Naive thymus-derived CD4-positive, alpha-beta T cell (primary cell): ENCODE measurements at regions not wholly inside any gene's neighbourhood (a gene's known extent, or its start where the extent isn't known, plus 50 kb on each side); places are given as distances from the start of the nearest gene placed in this dataset.

Experiments used
- ATAC-seq: fragments of 150-1000 bp; cut with Tn5 transposase; 2 replicates; pipeline ENCODE4 v1.10.0; 2021; ENCODE audit warnings: mild to moderate bottlenecking, moderate library complexity
- CTCF ChIA-PET: fragments of 350-600 bp; sonication (Branson Sonifier 250); formaldehyde crosslinking; loops from one replicate; lab custom pipeline; 2021; ENCODE audit warnings: antibody characterized with exemption; lab: Charles Lee
- POLR2A ChIA-PET: fragments of 350-600 bp; sonication (Branson Sonifier 250); formaldehyde crosslinking; loops from one replicate; lab custom pipeline; 2021; ENCODE audit warnings: antibody characterized with exemption, inconsistent platforms; lab: Charles Lee
- DNase-seq, 9 donors: peaks; one replicate each; pipeline versions ENCODE4 v3.0.0 to v3.0.0-alpha.2; 2020 to 2022; ENCODE audit warnings: mixed read lengths in 1 of 9
- H3K27ac ChIP-seq: one replicate; pipeline ENCODE4 v1.7.0; 2013; ENCODE audit warnings: mild to moderate bottlenecking, low read depth, low read length, moderate library complexity
- H3K27me3 ChIP-seq, 2 donors: one replicate each; pipeline ENCODE4 v1.7.0; 2013; ENCODE audit warnings: low read length in 2 of 2, mild to moderate bottlenecking in 2 of 2, moderate library complexity in 2 of 2; ENCODE audit not compliant: control insufficient read depth in 2 of 2, insufficient read depth in 2 of 2
- H3K36me3 ChIP-seq, 3 experiments: 1 replicate in 2 of 3; 2 replicates in 1 of 3; pipeline ENCODE4 v1.7.0; 2013; ENCODE audit warnings: low read length in 3 of 3, mild to moderate bottlenecking in 3 of 3, moderate library complexity in 1 of 3; ENCODE audit not compliant: insufficient read depth in 3 of 3, control insufficient read depth in 2 of 3
- H3K4me1 ChIP-seq, 2 donors: one replicate each; pipeline ENCODE4 v1.7.0; 2013; ENCODE audit warnings: low read length in 2 of 2, mild to moderate bottlenecking in 2 of 2, moderate library complexity in 1 of 2; ENCODE audit not compliant: control insufficient read depth in 2 of 2, insufficient read depth in 2 of 2
- H3K4me3 ChIP-seq: 2 replicates; pipeline ENCODE4 v1.7.0; 2013; ENCODE audit warnings: mild to moderate bottlenecking, low read length
- H3K9me3 ChIP-seq, 3 experiments: 1 replicate in 2 of 3; 2 replicates in 1 of 3; pipeline ENCODE4 v1.7.0; 2013; ENCODE audit warnings: low read length in 3 of 3; ENCODE audit not compliant: control insufficient read depth in 2 of 3
- H3K27ac Mint-ChIP-seq, 9 donors: one replicate each; pipeline ENCODE4 v1.8.0; 2020 to 2022; ENCODE audit warnings: mixed read lengths in 9 of 9, mild to moderate bottlenecking in 8 of 9, moderate library complexity in 5 of 9, inconsistent platforms in 2 of 9
- H3K27me3 Mint-ChIP-seq, 5 donors: one replicate each; pipeline ENCODE4 v1.8.0; 2021 to 2022; ENCODE audit warnings: mixed read lengths in 5 of 5, mild to moderate bottlenecking in 1 of 5
- H3K36me3 Mint-ChIP-seq, 5 donors: one replicate each; pipeline ENCODE4 v1.8.0; 2020 to 2022; ENCODE audit warnings: mixed read lengths in 5 of 5, mild to moderate bottlenecking in 3 of 5, inconsistent platforms in 1 of 5
- H3K4me1 Mint-ChIP-seq, 7 donors: one replicate each; pipeline ENCODE4 v1.8.0; 2020 to 2022; ENCODE audit warnings: mixed read lengths in 7 of 7, mild to moderate bottlenecking in 3 of 7, inconsistent platforms in 1 of 7
- H3K4me3 Mint-ChIP-seq, 10 donors: one replicate each; pipeline ENCODE4 v1.8.0; 2020 to 2022; ENCODE audit warnings: mild to moderate bottlenecking in 10 of 10, mixed read lengths in 10 of 10, moderate library complexity in 6 of 10, inconsistent platforms in 2 of 10
- H3K9me3 Mint-ChIP-seq, 11 donors: one replicate each; pipeline ENCODE4 v1.8.0; 2020 to 2022; ENCODE audit warnings: mixed read lengths in 11 of 11, mild to moderate bottlenecking in 4 of 11, inconsistent platforms in 1 of 11, moderate library complexity in 1 of 11
- intact Hi-C, 2 donors: fragments of 100-400 bp; cut with micrococcal nuclease; formaldehyde crosslinking; loops; one replicate each; pipeline ENCODE4 v1.15.1; 2023

GRCh38 chr21:38989379-38989744 is 183.6 kb downstream of the ETS2 start:
- Histone ChIP-seq H3K4me1 (no peaks in the 10 kb centered on the region), H3K27me3 (peaks cover 0 to 7% of the 10 kb centered on the region in 2 donors), H3K36me3 (no peaks in the 10 kb centered on the region), H3K27ac (no peak overlapping the region), H3K4me3 (no peak overlapping the region), H3K9me3 (no peaks in the 10 kb centered on the region)
- H3K27me3 Mint-ChIP-seq = peaks cover 4 to 56% (median 41%) of the 10 kb centered on the region in 5 donors
- peaks cover 6 to 28% (median 12%) of the 10 kb centered on the region in 7 donors for H3K4me1 Mint-ChIP-seq
- ATAC-seq (no peak), DNase-seq (no peak)
- no peaks in the 10 kb centered on the region for H3K9me3 Mint-ChIP-seq
- ChIA-PET POLR2A (no interaction called here), CTCF (no interaction called here)
- no peak overlapping the region for H3K4me3 Mint-ChIP-seq
- intact Hi-C loops = no loop called here
- no peak overlapping the region for H3K27ac Mint-ChIP-seq
- H3K36me3 Mint-ChIP-seq = peaks cover 0 to 4% (median 0%) of the 10 kb centered on the region in 5 donors

DNA sequence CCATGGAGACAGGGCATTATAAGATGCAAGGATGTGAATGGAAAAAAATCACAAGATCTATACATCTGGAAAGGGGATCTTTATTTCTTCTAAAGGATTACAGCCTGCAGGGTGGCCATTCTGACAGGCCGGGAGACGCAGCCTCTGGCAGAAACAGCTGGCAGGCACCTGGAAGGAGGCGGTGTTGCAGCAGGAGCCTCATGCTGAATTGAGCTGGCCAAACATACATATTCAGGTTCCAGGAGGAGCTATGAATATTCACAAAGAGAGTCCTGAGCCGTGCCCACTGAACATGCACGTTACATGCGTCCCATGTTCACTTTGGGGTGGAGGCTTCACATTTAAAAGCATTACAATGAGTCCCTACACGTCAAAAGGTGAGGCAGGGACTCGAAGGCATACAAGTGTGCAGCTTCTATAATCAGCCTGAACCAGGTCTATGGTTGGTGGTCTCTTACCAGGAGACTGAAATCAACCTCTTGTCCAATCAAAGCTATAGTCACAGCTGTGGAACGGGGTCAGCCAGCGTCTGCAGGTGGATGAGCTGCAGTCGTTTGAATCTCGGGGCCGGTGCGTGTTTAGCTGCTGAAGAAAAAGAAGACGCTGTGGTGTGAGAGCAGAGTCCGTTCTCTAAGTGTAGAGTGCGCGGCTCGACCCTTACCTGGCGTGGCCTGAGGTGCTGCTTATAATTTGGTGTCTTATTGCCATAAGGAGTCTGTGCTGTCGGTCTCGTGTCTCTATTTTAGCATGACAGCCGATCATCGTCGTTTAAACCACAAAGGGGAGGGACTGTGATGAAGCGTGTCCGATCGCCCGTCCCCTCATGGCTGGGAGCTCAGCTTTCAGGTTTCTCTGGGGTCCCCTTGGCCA is 183.0 kb downstream of the ETS2 start:
- H3K4me1 Mint-ChIP-seq = peaks cover 6 to 34% (median 12%) of the 10 kb centered on the region in 7 donors
- no peak overlapping the region for H3K27ac Mint-ChIP-seq
- intact Hi-C loops = no loop called here
- H3K27ac ChIP-seq = no peak overlapping the region
- no peak for DNase-seq
- peaks cover 0 to 4% (median 0%) of the 10 kb centered on the region in 5 donors for H3K36me3 Mint-ChIP-seq
- peaks cover 0 to 7% of the 10 kb centered on the region in 2 donors for H3K27me3 ChIP-seq
- CTCF ChIA-PET = no interaction called here
- no peaks in the 10 kb centered on the region for H3K9me3 ChIP-seq
- POLR2A ChIA-PET = no interaction called here
- H3K9me3 Mint-ChIP-seq = no peaks in the 10 kb centered on the region
- no peak overlapping the region for H3K4me3 ChIP-seq
- H3K27me3 Mint-ChIP-seq = peaks cover 4 to 62% (median 48%) of the 10 kb centered on the region in 5 donors
- no peaks in the 10 kb centered on the region for H3K36me3 ChIP-seq
- no peak for ATAC-seq
- H3K4me1 ChIP-seq = no peaks in the 10 kb centered on the region
- no peak overlapping the region for H3K4me3 Mint-ChIP-seq

DNA sequence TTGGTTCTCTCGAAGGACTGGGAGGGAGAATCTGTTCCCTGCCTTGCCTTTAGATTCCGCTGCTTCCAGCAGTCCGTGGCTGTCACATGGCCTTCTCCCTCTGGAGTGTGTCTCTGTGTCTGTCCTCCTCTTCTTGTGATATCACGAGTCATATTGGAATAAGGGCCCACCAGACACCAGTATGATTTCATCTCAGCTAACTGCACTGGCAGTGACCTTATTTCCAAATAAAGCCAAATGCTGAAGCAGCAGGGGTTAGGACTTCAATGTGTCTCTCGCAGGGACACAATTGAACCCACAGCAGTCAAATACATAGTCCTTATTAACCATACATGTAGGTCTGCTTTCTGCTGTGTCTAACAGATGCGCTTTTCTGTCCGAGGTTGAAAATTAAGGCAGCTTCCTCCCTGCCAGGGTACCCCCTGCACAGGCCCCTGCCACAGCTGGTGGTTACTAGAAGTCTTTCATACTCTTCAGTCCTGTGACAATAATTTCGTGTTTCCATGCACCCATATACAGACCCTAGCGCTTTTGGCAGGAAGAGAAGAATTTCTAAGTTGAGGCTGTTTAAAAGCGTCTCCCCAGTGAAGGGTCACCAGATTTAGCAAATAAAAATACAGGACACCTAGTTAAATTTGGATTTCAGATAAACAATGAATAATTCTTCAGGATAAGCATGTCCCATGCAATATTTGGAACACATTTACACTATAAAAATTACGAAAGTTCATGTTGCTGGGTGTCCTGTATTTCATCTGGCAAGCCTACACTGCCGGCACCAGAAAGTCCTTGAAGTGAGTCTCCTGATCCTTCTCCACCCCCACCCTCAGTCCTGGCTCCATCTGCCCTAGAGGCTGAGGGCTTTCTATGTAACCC is 182.1 kb downstream of the ETS2 start:
- intact Hi-C loops = no loop called here
- Mint-ChIP-seq H3K4me3 (no peak overlapping the region), H3K27ac (no peak overlapping the region), H3K9me3 (peaks cover 0 to 6% (median 3%) of the 10 kb centered on the region in 11 donors), H3K27me3 (peaks cover 4 to 70% (median 56%) of the 10 kb centered on the region in 5 donors), H3K36me3 (peaks cover 0 to 4% (median 0%) of the 10 kb centered on the region in 5 donors), H3K4me1 (peaks cover 6 to 38% (median 12%) of the 10 kb centered on the region in 7 donors)
- ATAC-seq (no peak), DNase-seq (no peak)
- peaks cover 0 to 10% of the 10 kb centered on the region in 2 donors for H3K27me3 ChIP-seq
- CTCF ChIA-PET = no interaction called here
- H3K4me1 ChIP-seq = no peaks in the 10 kb centered on the region
- no peak overlapping the region for H3K4me3 ChIP-seq
- POLR2A ChIA-PET = no interaction called here
- no peak overlapping the region for H3K27ac ChIP-seq
- H3K9me3 ChIP-seq = no peaks in the 10 kb centered on the region
- H3K36me3 ChIP-seq = no peaks in the 10 kb centered on the region

- Histone ChIP-seq H3K4me1 (no peaks in the 10 kb centered on the region), H3K27me3 (peaks cover 0 to 10% of the 10 kb centered on the region in 2 donors), H3K36me3 (no peaks in the 10 kb centered on the region), H3K4me3 (no peak overlapping the region), H3K9me3 (no peaks in the 10 kb centered on the region), H3K27ac (no peak overlapping the region)
- intact Hi-C loops = no loop called here
- Mint-ChIP-seq H3K4me1 (peaks cover 3 to 38% (median 12%) of the 10 kb centered on the region in 7 donors), H3K27me3 (peaks cover 4 to 79% (median 58%) of the 10 kb centered on the region in 5 donors), H3K9me3 (peaks cover 0 to 6% (median 3%) of the 10 kb centered on the region in 11 donors), H3K4me3 (no peak overlapping the region), H3K36me3 (peaks cover 0 to 4% (median 0%) of the 10 kb centered on the region in 5 donors), H3K27ac (peak overlapping the region in 1 of 9 donors; percentile 15)
- CTCF ChIA-PET = no interaction called here
- POLR2A ChIA-PET = no interaction called here
- DNase-seq (no peak), ATAC-seq (no peak)
These were observed 181.3 kb downstream of the ETS2 start for GRCh38 chr21:38986806-38987632.

- Mint-ChIP-seq H3K4me3 (no peak overlapping the region), H3K27me3 (peaks cover 4 to 85% (median 64%) of the 10 kb centered on the region in 5 donors), H3K4me1 (peaks cover 2 to 42% (median 12%) of the 10 kb centered on the region in 7 donors), H3K27ac (peak overlapping the region in 1 of 9 donors; percentile 95), H3K36me3 (peaks cover 0 to 4% (median 0%) of the 10 kb centered on the region in 5 donors), H3K9me3 (peaks cover 0 to 6% (median 3%) of the 10 kb centered on the region in 11 donors)
- H3K27ac ChIP-seq = no peak overlapping the region
- H3K4me1 ChIP-seq = no peaks in the 10 kb centered on the region
- DNase-seq (no peak), ATAC-seq (no peak)
- H3K4me3 ChIP-seq = no peak overlapping the region
- no peaks in the 10 kb centered on the region for H3K36me3 ChIP-seq
- POLR2A ChIA-PET = no interaction called here
- no peaks in the 10 kb centered on the region for H3K9me3 ChIP-seq
- H3K27me3 ChIP-seq = peaks cover 0 to 10% of the 10 kb centered on the region in 2 donors
- intact Hi-C loops = no loop called here
- CTCF ChIA-PET = no interaction called here
These were observed 180.7 kb downstream of the ETS2 start for GRCh38 chr21:38986406-38986805.
